Panc1 (cell line): ENCODE measurements at regions not wholly inside any gene's neighbourhood (a gene's known extent, or its start where the extent isn't known, plus 50 kb on each side); places are given as distances from the start of the nearest gene placed in this dataset.

ENCODE experiments used
- ATAC-seq: fragments of 200-7000 bp; cut with Tn5 transposase; 2 replicates; pipeline ENCODE4 v1.9.1; 2020; ENCODE audit warnings: mild to moderate bottlenecking, moderate library complexity
- BruUV-seq: library from RNA; stranded (reverse); fragments of 400-500 nt; replicated peaks from 2 replicates; lab custom pipeline; 2021; lab: Mats Ljungman, UMichigan
- CTCF ChIA-PET: fragments of 300-600 bp; sonication (Branson Sonifier 250); formaldehyde crosslinking; loops from one replicate; lab custom pipeline; 2022; ENCODE audit warnings: antibody characterized with exemption; lab: Charles Lee
- POLR2A ChIA-PET: fragments of 300-600 bp; sonication (Branson Sonifier 250); formaldehyde crosslinking; loops from one replicate; lab custom pipeline; 2022; ENCODE audit warnings: antibody characterized with exemption; lab: Charles Lee
- DNase-seq: peaks from one replicate; pipeline ENCODE4 v3.0.0-alpha.2; 2010; ENCODE audit warnings: low read depth, low spot score
- H3K27ac ChIP-seq: 2 replicates; pipeline ENCODE4 v1.5.1; 2011; ENCODE audit warnings: mild to moderate bottlenecking, low read length, inconsistent platforms
- H3K27me3 ChIP-seq: fragments of 200-500 bp; sonication (Bioruptor generic); 2 replicates; pipeline ENCODE4 v1.6.0; 2014; ENCODE audit warnings: low read length, inconsistent platforms; ENCODE audit not compliant: control insufficient read depth, insufficient read depth
- H3K36me3 ChIP-seq: fragments of 200-500 bp; sonication (Bioruptor generic); 2 replicates; pipeline ENCODE4 v1.5.1; 2014; ENCODE audit warnings: inconsistent platforms, mild to moderate bottlenecking, low read length, moderate library complexity; ENCODE audit not compliant: control insufficient read depth, insufficient read depth
- H3K4me1 ChIP-seq: 2 replicates; pipeline ENCODE4 v1.5.1; 2011; ENCODE audit warnings: inconsistent platforms, mild to moderate bottlenecking, low read length, moderate library complexity; ENCODE audit not compliant: control insufficient read depth, insufficient read depth
- H3K4me3 ChIP-seq, 2 experiments: 2 replicates each; pipeline ENCODE4 v1.5.1; 2011 to 2012; ENCODE audit warnings: low read depth in 2 of 2, low read length in 2 of 2, mild to moderate bottlenecking in 2 of 2, inconsistent platforms in 1 of 2, moderate library complexity in 1 of 2
- H3K9me3 ChIP-seq: fragments of 200-500 bp; sonication (Bioruptor generic); 2 replicates; pipeline ENCODE4 v1.5.1; 2014; ENCODE audit warnings: low read depth, mild to moderate bottlenecking, inconsistent platforms, low read length, moderate library complexity; ENCODE audit not compliant: control insufficient read depth, insufficient read depth
- POLR2AphosphoS5 ChIP-seq: IDR thresholded peaks from 2 replicates; pipeline ENCODE4 v1.6.1; 2012; ENCODE audit warnings: mild to moderate bottlenecking, low read depth, low read length, moderate library complexity
- SIN3A ChIP-seq: IDR thresholded peaks from 2 replicates; pipeline ENCODE4 v1.6.1; 2012; ENCODE audit warnings: low read depth, mild to moderate bottlenecking, low read length, moderate library complexity, borderline replicate concordance; ENCODE audit not compliant: insufficient read depth
- TCF7L2 ChIP-seq: IDR thresholded peaks from 2 replicates; pipeline ENCODE4 v1.6.1; 2011; ENCODE audit warnings: mild to moderate bottlenecking, low read depth, low read length, inconsistent platforms
- in situ Hi-C: cut with HindIII; loops from 2 replicates; pipeline ENCODE4 v1.10.0; 2016; ENCODE audit warnings: low sequenced_read_pairs, low pct_unique_long_range_greater_than_20kb
- intact Hi-C: fragments of 100-400 bp; cut with micrococcal nuclease; formaldehyde crosslinking; loops from one replicate; pipeline ENCODE4 v1.10.0; 2022; ENCODE audit not compliant: unreplicated experiment
- TF ChIP-seq, protein P1 (sequence below): fragments of 450-650 bp; IDR thresholded peaks from 2 replicates; pipeline ENCODE4 v1.5.1; 2017; ENCODE audit warnings: mild to moderate bottlenecking
- TF ChIP-seq, protein P2 (sequence below), 2 experiments: IDR thresholded peaks; 2 replicates each; pipeline ENCODE4 v1.6.1; 2011 to 2012; ENCODE audit warnings: low read depth in 2 of 2, control low read depth in 1 of 2, low read length in 1 of 2, mild to moderate bottlenecking in 1 of 2, moderate library complexity in 1 of 2; ENCODE audit not compliant: insufficient read depth in 1 of 2

DNA sequence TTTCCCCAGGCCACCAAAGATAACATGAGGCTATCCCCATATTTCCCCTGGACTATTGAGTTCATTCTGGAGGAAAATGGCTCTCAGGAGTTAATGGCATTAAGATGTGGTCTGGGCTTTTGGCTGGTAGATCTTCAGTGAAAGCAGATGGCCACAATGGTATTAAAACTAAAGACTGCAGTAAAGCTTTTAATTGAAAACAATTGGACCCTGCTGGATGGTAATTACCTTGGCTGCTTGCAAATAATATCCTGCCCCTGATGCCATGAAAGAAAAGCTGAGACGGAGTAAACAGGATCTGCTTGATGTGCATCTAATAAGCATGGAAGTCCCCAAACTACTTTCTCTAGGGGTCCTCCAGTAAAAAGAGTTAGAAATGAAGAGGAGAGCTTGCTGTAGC lies 255.8 kb downstream of the QKI start:
- CTCF ChIA-PET = no interaction called here
- no TSS peak for BruUV-seq
- Histone ChIP-seq H3K27me3 (peaks cover 4% of the 10 kb centered on the region), H3K4me1 (no peaks in the 10 kb centered on the region), H3K4me3 (no peak overlapping the region), H3K36me3 (no peaks in the 10 kb centered on the region), H3K9me3 (no peaks in the 10 kb centered on the region), H3K27ac (no peak overlapping the region)
- DNase-seq (no peak), ATAC-seq (no peak)
- intact Hi-C loops (no loop called here), in situ Hi-C loops (no loop called here)
- TF ChIP-seq POLR2AphosphoS5 = no peak
- TF ChIP-seq, protein P1, sequence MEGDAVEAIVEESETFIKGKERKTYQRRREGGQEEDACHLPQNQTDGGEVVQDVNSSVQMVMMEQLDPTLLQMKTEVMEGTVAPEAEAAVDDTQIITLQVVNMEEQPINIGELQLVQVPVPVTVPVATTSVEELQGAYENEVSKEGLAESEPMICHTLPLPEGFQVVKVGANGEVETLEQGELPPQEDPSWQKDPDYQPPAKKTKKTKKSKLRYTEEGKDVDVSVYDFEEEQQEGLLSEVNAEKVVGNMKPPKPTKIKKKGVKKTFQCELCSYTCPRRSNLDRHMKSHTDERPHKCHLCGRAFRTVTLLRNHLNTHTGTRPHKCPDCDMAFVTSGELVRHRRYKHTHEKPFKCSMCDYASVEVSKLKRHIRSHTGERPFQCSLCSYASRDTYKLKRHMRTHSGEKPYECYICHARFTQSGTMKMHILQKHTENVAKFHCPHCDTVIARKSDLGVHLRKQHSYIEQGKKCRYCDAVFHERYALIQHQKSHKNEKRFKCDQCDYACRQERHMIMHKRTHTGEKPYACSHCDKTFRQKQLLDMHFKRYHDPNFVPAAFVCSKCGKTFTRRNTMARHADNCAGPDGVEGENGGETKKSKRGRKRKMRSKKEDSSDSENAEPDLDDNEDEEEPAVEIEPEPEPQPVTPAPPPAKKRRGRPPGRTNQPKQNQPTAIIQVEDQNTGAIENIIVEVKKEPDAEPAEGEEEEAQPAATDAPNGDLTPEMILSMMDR = no peak
- TF ChIP-seq, protein P2, sequence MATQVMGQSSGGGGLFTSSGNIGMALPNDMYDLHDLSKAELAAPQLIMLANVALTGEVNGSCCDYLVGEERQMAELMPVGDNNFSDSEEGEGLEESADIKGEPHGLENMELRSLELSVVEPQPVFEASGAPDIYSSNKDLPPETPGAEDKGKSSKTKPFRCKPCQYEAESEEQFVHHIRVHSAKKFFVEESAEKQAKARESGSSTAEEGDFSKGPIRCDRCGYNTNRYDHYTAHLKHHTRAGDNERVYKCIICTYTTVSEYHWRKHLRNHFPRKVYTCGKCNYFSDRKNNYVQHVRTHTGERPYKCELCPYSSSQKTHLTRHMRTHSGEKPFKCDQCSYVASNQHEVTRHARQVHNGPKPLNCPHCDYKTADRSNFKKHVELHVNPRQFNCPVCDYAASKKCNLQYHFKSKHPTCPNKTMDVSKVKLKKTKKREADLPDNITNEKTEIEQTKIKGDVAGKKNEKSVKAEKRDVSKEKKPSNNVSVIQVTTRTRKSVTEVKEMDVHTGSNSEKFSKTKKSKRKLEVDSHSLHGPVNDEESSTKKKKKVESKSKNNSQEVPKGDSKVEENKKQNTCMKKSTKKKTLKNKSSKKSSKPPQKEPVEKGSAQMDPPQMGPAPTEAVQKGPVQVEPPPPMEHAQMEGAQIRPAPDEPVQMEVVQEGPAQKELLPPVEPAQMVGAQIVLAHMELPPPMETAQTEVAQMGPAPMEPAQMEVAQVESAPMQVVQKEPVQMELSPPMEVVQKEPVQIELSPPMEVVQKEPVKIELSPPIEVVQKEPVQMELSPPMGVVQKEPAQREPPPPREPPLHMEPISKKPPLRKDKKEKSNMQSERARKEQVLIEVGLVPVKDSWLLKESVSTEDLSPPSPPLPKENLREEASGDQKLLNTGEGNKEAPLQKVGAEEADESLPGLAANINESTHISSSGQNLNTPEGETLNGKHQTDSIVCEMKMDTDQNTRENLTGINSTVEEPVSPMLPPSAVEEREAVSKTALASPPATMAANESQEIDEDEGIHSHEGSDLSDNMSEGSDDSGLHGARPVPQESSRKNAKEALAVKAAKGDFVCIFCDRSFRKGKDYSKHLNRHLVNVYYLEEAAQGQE (IDR thresholded peaks at IDR 0.05; ENCODE audit: insufficient read depth in 1 of 2, low read depth in 2 of 2, low read length in 1 of 2) = no peak
- POLR2A ChIA-PET = no interaction called here

DNA sequence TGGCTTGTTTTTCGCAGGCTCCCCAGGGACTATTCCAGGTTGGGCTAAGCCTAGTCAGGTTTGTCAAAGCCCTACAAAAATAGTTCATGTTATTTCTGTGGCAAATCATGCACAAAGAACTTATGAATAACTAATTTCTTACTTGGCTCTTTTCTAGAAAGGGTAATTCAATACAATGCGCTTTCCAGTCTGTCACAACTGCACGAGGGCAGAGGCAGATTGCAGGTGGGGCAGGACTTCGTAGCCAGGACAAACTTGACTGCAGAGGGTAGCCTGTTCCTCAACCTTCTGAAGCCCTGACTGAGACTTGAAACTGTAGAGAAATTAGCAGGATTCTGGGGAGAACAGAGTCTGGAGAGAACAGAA lies 253.5 kb downstream of the QKI start:
- CTCF ChIA-PET = no interaction called here
- POLR2A ChIA-PET = no interaction called here
- BruUV-seq = no TSS peak
- H3K9me3 ChIP-seq = no peaks in the 10 kb centered on the region
- intact Hi-C loops = no loop called here
- in situ Hi-C loops = no loop called here
- TF ChIP-seq SIN3A = no peak
- TF ChIP-seq, protein P1 = no peak
- TF ChIP-seq POLR2AphosphoS5 = no peak
- TF ChIP-seq TCF7L2 = no peak
- TF ChIP-seq, protein P2 (IDR thresholded peaks at IDR 0.05; ENCODE audit: insufficient read depth in 1 of 2, low read depth in 2 of 2, low read length in 1 of 2) = no peak
- no peak for DNase-seq
- H3K27ac ChIP-seq = no peak overlapping the region
- H3K4me1 ChIP-seq = no peaks in the 10 kb centered on the region
- no peak overlapping the region for H3K4me3 ChIP-seq
- peaks cover 2% of the 10 kb centered on the region; the same call in 1 of the 2 replicates for H3K27me3 ChIP-seq
- no peak for ATAC-seq
- no peaks in the 10 kb centered on the region for H3K36me3 ChIP-seq
